IMR-90 (cell line): ENCODE measurements at regions not wholly inside any gene's neighbourhood (a gene's known extent, or its start where the extent isn't known, plus 50 kb on each side); places are given as distances from the start of the nearest gene placed in this dataset.

Source experiments
- ATAC-seq: fragments of 200-7000 bp; cut with Tn5 transposase; 2 replicates; pipeline ENCODE4 v1.9.1; 2020; ENCODE audit warnings: low read depth, mild to moderate bottlenecking, moderate library complexity
- BruUV-seq: library from RNA; stranded (reverse); fragments of 400-500 nt; replicated peaks from 2 replicates; lab custom pipeline; 2021; lab: Mats Ljungman, UMichigan
- CTCF ChIA-PET: fragments of 300-600 bp; formaldehyde crosslinking; extraction: SDS; loops from one replicate; lab custom pipeline; 2021; ENCODE audit warnings: antibody characterized with exemption; lab: Yijun Ruan, JAX
- POLR2A ChIA-PET: fragments of 300-600 bp; sonication (Branson Sonifier 250); formaldehyde crosslinking; loops from one replicate; lab custom pipeline; 2022; ENCODE audit warnings: antibody characterized with exemption; ENCODE audit not compliant: unreplicated experiment; lab: Charles Lee
- DNase-seq: peaks from one replicate; pipeline ENCODE4 v3.0.0; 2013
- H2AFZ ChIP-seq: replicated peaks from 2 replicates; pipeline ENCODE3; 2013; ENCODE audit warnings: low read length, mild to moderate bottlenecking; ENCODE audit not compliant: poor library complexity
- H2AK5ac ChIP-seq: 2 replicates; pipeline ENCODE4 v1.6.1; 2013; ENCODE audit warnings: low read depth, low read length, inconsistent platforms
- H2AK9ac ChIP-seq: replicated peaks from 2 replicates; pipeline ENCODE3; 2013; ENCODE audit warnings: mild to moderate bottlenecking, low read depth, low read length, moderate library complexity; ENCODE audit not compliant: poor library complexity
- H2BK120ac ChIP-seq: 2 replicates; pipeline ENCODE4 v1.6.1; 2013; ENCODE audit warnings: low read depth, low read length, inconsistent platforms
- H2BK15ac ChIP-seq: 3 replicates; pipeline ENCODE4 v1.6.1; 2013; ENCODE audit warnings: low read depth, low read length, inconsistent platforms
- H2BK20ac ChIP-seq: 2 replicates; pipeline ENCODE4 v1.6.1; 2013; ENCODE audit warnings: low read depth, mild to moderate bottlenecking, inconsistent platforms, low read length, moderate library complexity
- H2BK5ac ChIP-seq: 2 replicates; pipeline ENCODE4 v1.6.1; 2013; ENCODE audit warnings: mild to moderate bottlenecking, low read depth, low read length, inconsistent platforms; ENCODE audit not compliant: poor library complexity, severe bottlenecking
- H3K14ac ChIP-seq: replicated peaks from 2 replicates; pipeline ENCODE4 v1.6.1; 2013; ENCODE audit warnings: low read depth, low read length, inconsistent platforms
- H3K18ac ChIP-seq: 2 replicates; pipeline ENCODE4 v1.6.1; 2013; ENCODE audit warnings: low read depth, low read length, control low read depth
- H3K23ac ChIP-seq: 2 replicates; pipeline ENCODE4 v1.6.1; 2013; ENCODE audit warnings: low read depth, low read length, inconsistent platforms
- H3K27ac ChIP-seq: 2 replicates; pipeline ENCODE4 v1.5.1; 2013; ENCODE audit warnings: mild to moderate bottlenecking, control low read depth, low read length; ENCODE audit not compliant: insufficient read depth
- H3K27me3 ChIP-seq: 2 replicates; pipeline ENCODE4 v1.6.1; 2013; ENCODE audit warnings: low read length; ENCODE audit not compliant: control insufficient read depth, insufficient read depth
- H3K36me3 ChIP-seq: 2 replicates; pipeline ENCODE4 v1.6.1; 2013; ENCODE audit warnings: low read length, mixed read lengths; ENCODE audit not compliant: control insufficient read depth, insufficient read depth
- H3K4ac ChIP-seq: 2 replicates; pipeline ENCODE4 v1.6.1; 2013; ENCODE audit warnings: low read depth, low read length, inconsistent platforms
- H3K4me1 ChIP-seq: 2 replicates; pipeline ENCODE4 v1.6.1; 2013; ENCODE audit warnings: low read length, mixed read lengths; ENCODE audit not compliant: control insufficient read depth, insufficient read depth
- H3K4me2 ChIP-seq: 2 replicates; pipeline ENCODE4 v1.6.1; 2013; ENCODE audit warnings: low read depth, mild to moderate bottlenecking, control low read depth, low read length, moderate library complexity
- H3K4me3 ChIP-seq: 2 replicates; pipeline ENCODE4 v1.5.1; 2013; ENCODE audit warnings: low read depth, mild to moderate bottlenecking, control low read depth, low read length, moderate library complexity; ENCODE audit not compliant: insufficient read depth
- H3K56ac ChIP-seq: 2 replicates; pipeline ENCODE4 v1.6.1; 2013; ENCODE audit warnings: low read length, inconsistent platforms; ENCODE audit not compliant: insufficient read depth; ENCODE audit errors: extremely low read depth
- H3K79me1 ChIP-seq, 2 experiments: 2 replicates each; pipeline ENCODE4 v1.6.1; 2013; ENCODE audit warnings: low read length in 2 of 2, inconsistent platforms in 1 of 2, low read depth in 1 of 2
- H3K9ac ChIP-seq: 2 replicates; pipeline ENCODE4 v1.6.1; 2013; ENCODE audit warnings: low read depth, low read length, control low read depth
- H3K9me1 ChIP-seq: 2 replicates; pipeline ENCODE4 v1.6.1; 2013; ENCODE audit warnings: low read length, inconsistent platforms; ENCODE audit not compliant: insufficient read depth
- H3K9me3 ChIP-seq: 2 replicates; pipeline ENCODE4 v1.6.1; 2013; ENCODE audit warnings: low read length; ENCODE audit not compliant: control insufficient read depth, insufficient read depth
- H4K20me1 ChIP-seq: 2 replicates; pipeline ENCODE4 v1.6.1; 2013; ENCODE audit warnings: low read length, inconsistent platforms; ENCODE audit not compliant: insufficient read depth
- H4K5ac ChIP-seq: 2 replicates; pipeline ENCODE4 v1.6.1; 2013; ENCODE audit warnings: mild to moderate bottlenecking, low read depth, low read length, control low read depth
- H4K8ac ChIP-seq, 2 experiments: 2 replicates each; pipeline ENCODE4 v1.6.1; 2013; ENCODE audit warnings: low read depth in 2 of 2, low read length in 2 of 2, control low read depth in 1 of 2, inconsistent platforms in 1 of 2
- H4K91ac ChIP-seq: 2 replicates; pipeline ENCODE4 v1.6.1; 2013; ENCODE audit warnings: low read depth, low read length, inconsistent platforms; ENCODE audit not compliant: insufficient read depth
- BHLHE40 ChIP-seq: fragments of 150-350 bp; IDR thresholded peaks from 2 replicates; pipeline ENCODE4 v1.6.1; 2016; ENCODE audit warnings: mild to moderate bottlenecking, low read depth, low read length
- CEBPB ChIP-seq: IDR thresholded peaks from 2 replicates; pipeline ENCODE4 v1.6.1; 2012; ENCODE audit warnings: low read depth, low read length, improper control_type of control experiment
- CHD1 ChIP-seq: IDR thresholded peaks from 2 replicates; pipeline ENCODE4 v1.6.1; 2012; ENCODE audit warnings: low read depth, low read length, improper control_type of control experiment
- CTCF ChIP-seq: conservative IDR thresholded peaks from 2 replicates; pipeline ENCODE4 v1.5.1; 2012; ENCODE audit warnings: mild to moderate bottlenecking, low read depth, low read length, improper control_type of control experiment
- FOS ChIP-seq: fragments of 150-350 bp; IDR thresholded peaks from 2 replicates; pipeline ENCODE4 v1.6.1; 2016; ENCODE audit warnings: low read depth, low read length
- MAFK ChIP-seq: IDR thresholded peaks from 2 replicates; pipeline ENCODE4 v1.6.1; 2012; ENCODE audit warnings: low read depth, low read length, improper control_type of control experiment
- MAZ ChIP-seq: IDR thresholded peaks from 2 replicates; pipeline ENCODE4 v1.6.1; 2012; ENCODE audit warnings: low read depth, mild to moderate bottlenecking, low read length, improper control_type of control experiment, moderate library complexity, borderline replicate concordance
- MXI1 ChIP-seq: IDR thresholded peaks from 2 replicates; pipeline ENCODE4 v1.6.1; 2012; ENCODE audit warnings: low read depth, mild to moderate bottlenecking, low read length, moderate library complexity, borderline replicate concordance
- NFE2L2 ChIP-seq: fragments of 150-350 bp; IDR thresholded peaks from 2 replicates; pipeline ENCODE4 v1.6.1; 2016; ENCODE audit warnings: low read depth, mild to moderate bottlenecking, low read length
- POLR2A ChIP-seq: IDR thresholded peaks from 2 replicates; pipeline ENCODE4 v1.6.1; 2012; ENCODE audit warnings: mild to moderate bottlenecking, low read depth, low read length
- RAD21 ChIP-seq: IDR thresholded peaks from 2 replicates; pipeline ENCODE4 v1.6.1; 2012; ENCODE audit warnings: low read length, improper control_type of control experiment
- RCOR1 ChIP-seq: IDR thresholded peaks from 2 replicates; pipeline ENCODE4 v1.6.1; 2012; ENCODE audit warnings: mild to moderate bottlenecking, low read length, improper control_type of control experiment; ENCODE audit not compliant: insufficient replicate concordance
- RFX5 ChIP-seq: IDR thresholded peaks from 2 replicates; pipeline ENCODE4 v1.8.0; 2012; ENCODE audit warnings: low read depth, mild to moderate bottlenecking, low read length, moderate library complexity
- SMC3 ChIP-seq: fragments of 150-350 bp; IDR thresholded peaks from 2 replicates; pipeline ENCODE4 v1.6.1; 2016; ENCODE audit warnings: low read depth, mild to moderate bottlenecking, antibody characterized with exemption, low read length, moderate library complexity
- USF2 ChIP-seq: fragments of 150-350 bp; IDR thresholded peaks from 2 replicates; pipeline ENCODE4 v1.6.1; 2017; ENCODE audit warnings: mild to moderate bottlenecking, antibody characterized with exemption, low read length, low read depth
- WGBS, 2 experiments: methylation state at CpG; one replicate each; pipeline versions ENCODE4 v1.1.5 to v1.1.7; 2013; ENCODE audit warnings: missing lambda C conversion rate in 2 of 2; ENCODE audit not compliant: insufficient read length in 1 of 2; ENCODE audit errors: extremely low coverage in 2 of 2; 5-methylcytosine and 5-hydroxymethylcytosine counted together
- dilution Hi-C: fragments of 300-500 bp; cut with HindIII; formaldehyde crosslinking; loops from one replicate; pipeline ENCODE4 v1.14.3; 2018; ENCODE audit warnings: low sequenced_read_pairs; ENCODE audit not compliant: unreplicated experiment
- in situ Hi-C: fragments of 300-500 bp; cut with MboI; formaldehyde crosslinking; loops from 3 replicates; pipeline ENCODE4 v1.14.3; 2019; ENCODE audit warnings: low sequenced_read_pairs, inconsistent platforms, mixed read lengths
- intact Hi-C: fragments of 100-400 bp; cut with micrococcal nuclease; formaldehyde crosslinking; loops from 2 replicates; pipeline ENCODE4 v1.10.0; 2022
- TF ChIP-seq, protein P1 (sequence below): fragments of 150-350 bp; IDR thresholded peaks from 2 replicates; pipeline ENCODE4 v1.6.1; 2016; ENCODE audit warnings: low read depth, mild to moderate bottlenecking, low read length, moderate library complexity, borderline replicate concordance

DNA sequence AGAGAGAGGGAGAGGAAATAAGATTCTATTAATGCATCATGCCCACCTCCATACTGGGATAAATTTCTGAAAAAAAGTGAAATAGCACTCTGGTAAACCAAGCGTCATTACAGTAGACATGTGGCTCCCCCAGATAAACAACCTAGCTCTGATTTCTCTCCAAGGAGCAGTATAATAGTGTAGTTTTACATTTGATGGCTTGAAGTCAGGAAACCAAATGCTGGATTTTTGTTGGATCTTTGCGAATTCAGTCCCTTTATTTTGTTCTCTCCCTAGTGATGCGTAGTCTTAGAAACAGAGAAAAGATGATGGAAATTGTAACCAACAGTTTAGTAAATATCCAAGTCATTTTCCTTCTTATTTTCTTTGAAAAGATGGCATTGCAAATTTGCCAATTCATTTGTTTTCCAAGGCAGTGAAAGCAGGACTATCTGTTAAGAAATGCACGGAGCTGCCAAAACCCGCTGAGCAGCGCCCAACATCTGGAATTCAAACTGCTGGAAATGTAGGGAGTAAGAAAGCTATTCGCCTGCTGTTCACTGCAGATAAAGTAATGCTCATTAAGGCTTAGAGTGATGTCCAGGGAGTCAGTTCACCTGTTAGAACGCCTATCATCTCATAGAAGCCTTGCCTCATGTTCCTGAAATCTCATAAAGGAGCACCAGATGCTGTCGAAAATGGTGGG is 85.7 kb upstream of the DOK5 start:
- Histone ChIP-seq H2BK5ac (no peak overlapping the region), H2AK9ac (no peak overlapping the region), H4K8ac (no peak overlapping the region), H3K56ac (no peak overlapping the region), H2AK5ac (no peak overlapping the region), H3K9ac (no peak overlapping the region), H4K20me1 (no peaks in the 10 kb centered on the region), H3K9me3 (0 out of 2 replicates have a peak, but pooled peaks cover 2% of the 10 kb centered on the region), H3K14ac (no peak overlapping the region), H3K4me3 (no peak overlapping the region), H2BK20ac (no peak overlapping the region), H3K23ac (no peak overlapping the region), H3K36me3 (no peaks in the 10 kb centered on the region), H3K27me3 (peaks cover 2% of the 10 kb centered on the region; the same call in 1 of the 2 replicates), H3K79me1 (no peaks in the 10 kb centered on the region), H2BK15ac (no peak overlapping the region), H3K4me2 (no peak overlapping the region), H4K5ac (no peak overlapping the region), H3K4ac (no peak overlapping the region), H2AFZ (no peak overlapping the region), H3K9me1 (no peaks in the 10 kb centered on the region), H2BK120ac (no peak overlapping the region), H3K4me1 (no peaks in the 10 kb centered on the region), H4K91ac (no peak overlapping the region), H3K27ac (no peak overlapping the region), H3K18ac (no peak overlapping the region)
- in situ Hi-C loops = no loop called here
- no TSS peak for BruUV-seq
- CTCF ChIA-PET = no interaction called here
- TF ChIP-seq MAZ (no peak), FOS (no peak), CHD1 (no peak), RFX5 (no peak), SMC3 (no peak), POLR2A (no peak), CTCF (no peak), BHLHE40 (no peak), CEBPB (no peak), RCOR1 (no peak), USF2 (no peak), MAFK (no peak), MXI1 (no peak), NFE2L2 (no peak), RAD21 (no peak)
- TF ChIP-seq, protein P1, sequence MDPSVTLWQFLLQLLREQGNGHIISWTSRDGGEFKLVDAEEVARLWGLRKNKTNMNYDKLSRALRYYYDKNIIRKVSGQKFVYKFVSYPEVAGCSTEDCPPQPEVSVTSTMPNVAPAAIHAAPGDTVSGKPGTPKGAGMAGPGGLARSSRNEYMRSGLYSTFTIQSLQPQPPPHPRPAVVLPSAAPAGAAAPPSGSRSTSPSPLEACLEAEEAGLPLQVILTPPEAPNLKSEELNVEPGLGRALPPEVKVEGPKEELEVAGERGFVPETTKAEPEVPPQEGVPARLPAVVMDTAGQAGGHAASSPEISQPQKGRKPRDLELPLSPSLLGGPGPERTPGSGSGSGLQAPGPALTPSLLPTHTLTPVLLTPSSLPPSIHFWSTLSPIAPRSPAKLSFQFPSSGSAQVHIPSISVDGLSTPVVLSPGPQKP = no peak
- POLR2A ChIA-PET = no interaction called here
- dilution Hi-C loops = no loop called here
- DNase-seq (no peak), ATAC-seq (no peak)
- 25% methylated on average over 4 of the region's 9 CpGs; no CpG with 5 or more reads in 1 of the 2 experiments for WGBS, 2 experiments
- intact Hi-C loops = loop anchor here (5.0 kb wide), 1 partner anchor 38 kb away; no protein-coding TSS in a partner anchor
